ENCODE measurements at regions not wholly inside any gene's neighbourhood (a gene's known extent, or its start where the extent isn't known, plus 50 kb on each side); places are given as distances from the start of the nearest gene placed in this dataset.

- TF ChIP-seq CTCF (conservative IDR thresholded peaks at IDR 0.05) (no peak), EZH2 (IDR thresholded peaks at IDR 0.05; ENCODE audit: low read depth) (no peak)
These were observed 629.0 kb upstream of the MBL2 start for GRCh38 chr10:53401536-53401935.
